ENCODE measurements at regions not wholly inside any gene's neighbourhood (a gene's known extent, or its start where the extent isn't known, plus 50 kb on each side); places are given as distances from the start of the nearest gene placed in this dataset.
"Not testable (repeated sequence)": the region's sequence is repeated elsewhere in the genome, so short reads cannot be mapped to it uniquely, and the experiment has no call there.

DNA sequence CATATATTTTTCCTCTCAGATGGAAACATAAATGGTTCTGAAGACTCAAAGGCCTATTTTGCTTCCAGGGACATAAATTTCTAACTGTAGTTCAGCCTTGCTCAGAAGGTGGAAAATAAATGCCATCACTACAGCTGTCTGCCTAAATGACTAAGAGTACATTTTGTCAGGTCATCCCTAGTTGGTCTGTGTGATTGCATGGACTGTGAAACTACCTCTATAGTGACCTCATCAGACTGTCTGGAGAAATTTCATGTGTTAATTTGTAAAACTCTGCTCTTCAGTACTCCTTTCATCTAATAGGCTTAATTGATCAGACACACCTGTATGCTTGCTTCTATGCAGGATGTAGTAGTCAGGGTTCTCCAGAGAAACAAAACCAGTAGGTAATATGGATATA is 886.9 kb downstream of the AMY1C start:
- no peak for DNase-seq
- intact Hi-C loops (cut with DNase I): no loop called here

DNA sequence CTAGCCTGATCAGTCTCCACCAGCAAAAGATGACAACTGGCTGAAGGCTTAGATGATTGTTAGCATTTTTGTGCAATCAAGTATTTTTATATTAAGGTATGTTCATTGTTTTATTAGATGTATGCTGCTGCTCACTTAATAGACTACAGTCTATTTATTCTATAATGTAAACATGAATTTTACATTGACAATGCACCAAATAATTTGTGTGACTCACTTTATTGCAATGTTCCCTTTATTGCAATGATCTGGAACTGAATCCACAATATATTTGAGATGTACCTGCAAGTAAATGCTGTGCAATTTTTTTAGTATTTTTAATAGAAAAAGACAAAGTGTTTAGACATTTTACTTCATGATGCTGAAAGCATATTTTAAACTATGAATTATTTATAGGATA is 896.5 kb downstream of the AMY1C start:
- intact Hi-C loops (cut with DNase I): loop anchor here (10.0 kb wide), 1 partner anchor 1149 kb away; no protein-coding TSS in a partner anchor
- no peak for DNase-seq

DNA sequence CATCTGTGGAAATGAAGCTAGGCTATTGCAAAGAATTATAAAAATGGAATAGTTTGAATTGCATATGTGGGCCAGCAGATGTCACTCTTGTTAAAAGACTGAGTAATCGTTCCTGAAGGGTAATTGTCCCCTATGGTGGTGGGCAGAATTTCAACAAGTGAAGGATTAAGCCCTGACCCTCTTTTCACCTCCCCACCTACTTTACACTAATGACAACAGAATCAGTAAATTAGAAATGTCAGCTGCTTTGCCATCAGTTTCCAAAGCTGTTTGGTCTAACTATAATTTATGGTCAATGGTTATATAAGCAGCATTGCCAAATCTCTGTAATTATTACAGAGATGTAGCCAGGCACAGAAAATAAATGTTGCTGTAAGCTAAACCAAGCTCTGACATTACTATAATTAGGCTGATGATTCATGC is 898.6 kb downstream of the AMY1C start:
- intact Hi-C loops (cut with DNase I): loop anchor here (10.0 kb wide), 1 partner anchor 1147 kb away; no protein-coding TSS in a partner anchor
- DNase-seq: no peak

- DNase-seq: peak in 2 of 10 donors; percentile 41 to 55
- intact Hi-C loops (cut with DNase I): not testable (repeated sequence)
Observed at GRCh38 chr1:104664374-104664773, 914.7 kb downstream of the AMY1C start.

- intact Hi-C loops (cut with DNase I): no loop called here
- DNase-seq: no peak
Observed at GRCh38 chr1:104665300-104665699, 915.6 kb downstream of the AMY1C start.

- intact Hi-C loops (cut with DNase I): no loop called here
- DNase-seq: no peak
Observed at GRCh38 chr1:104671684-104672353, 922.1 kb downstream of the AMY1C start.

GRCh38 chr1:104699433-104699832 is 949.7 kb downstream of the AMY1C start:
- intact Hi-C loops (cut with DNase I): no loop called here
- DNase-seq: no peak

- DNase-seq: no peak
- intact Hi-C loops (cut with DNase I): no loop called here
Observed at GRCh38 chr1:104702731-104703130, 953.0 kb downstream of the AMY1C start.

- intact Hi-C loops (cut with DNase I): no loop called here
- DNase-seq: no peak
Observed at GRCh38 chr1:104706631-104707147, 957.0 kb downstream of the AMY1C start.

DNA sequence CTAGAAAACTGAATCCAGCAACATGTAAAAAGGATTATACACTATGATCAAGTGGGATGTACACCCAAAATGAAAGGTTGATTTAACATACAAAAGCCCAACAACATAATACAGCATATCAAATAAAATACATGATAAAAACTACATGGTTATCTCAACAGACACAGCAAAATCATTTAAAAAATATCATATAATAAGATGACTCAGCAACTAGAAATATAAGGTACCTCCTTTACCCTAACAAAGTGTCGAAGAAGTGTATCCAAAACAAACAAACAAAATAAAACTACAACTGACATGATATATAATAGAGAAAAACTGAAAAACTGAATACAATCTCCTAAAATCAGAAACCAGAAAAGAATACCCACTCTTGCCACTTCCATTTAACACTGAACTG is 969.1 kb downstream of the AMY1C start:
- DNase-seq: no peak
- intact Hi-C loops (cut with DNase I): no loop called here

GRCh38 chr1:104720741-104721140 is 971.0 kb downstream of the AMY1C start:
- no peak for DNase-seq
- intact Hi-C loops (cut with DNase I): no loop called here

DNA sequence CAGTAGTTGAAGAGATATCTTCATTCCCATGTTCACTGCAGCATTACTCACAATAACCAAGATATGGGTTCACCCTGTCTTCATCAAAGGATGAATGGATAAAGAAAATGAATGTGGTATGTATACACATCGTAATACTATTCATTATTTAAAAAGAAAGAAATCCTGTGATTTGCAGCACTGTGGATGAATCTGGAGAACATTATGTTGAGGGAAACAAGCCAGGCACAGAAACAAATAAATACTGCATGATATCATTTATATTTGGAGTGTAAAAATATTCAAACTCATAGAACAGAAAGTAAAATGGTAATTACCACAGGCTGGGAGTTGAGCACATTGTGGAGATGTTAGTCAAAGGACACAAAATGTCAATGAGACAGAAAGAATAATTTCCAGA is 977.2 kb downstream of the AMY1C start:
- DNase-seq: no peak
- intact Hi-C loops (cut with DNase I): no loop called here

GRCh38 chr1:104733866-104734265 is 984.2 kb downstream of the AMY1C start:
- intact Hi-C loops (cut with DNase I): no loop called here
- DNase-seq: no peak

GRCh38 chr1:104745875-104746274 is 996.2 kb downstream of the AMY1C start:
- intact Hi-C loops (cut with DNase I): no loop called here
- DNase-seq: no peak

- intact Hi-C loops (cut with DNase I): no loop called here
- no peak for DNase-seq
Observed at GRCh38 chr1:104746994-104747393, 997.3 kb downstream of the AMY1C start.

- intact Hi-C loops (cut with DNase I): no loop called here
- DNase-seq: no peak
Observed at GRCh38 chr1:104760017-104760416, 1010.3 kb downstream of the AMY1C start.

DNA sequence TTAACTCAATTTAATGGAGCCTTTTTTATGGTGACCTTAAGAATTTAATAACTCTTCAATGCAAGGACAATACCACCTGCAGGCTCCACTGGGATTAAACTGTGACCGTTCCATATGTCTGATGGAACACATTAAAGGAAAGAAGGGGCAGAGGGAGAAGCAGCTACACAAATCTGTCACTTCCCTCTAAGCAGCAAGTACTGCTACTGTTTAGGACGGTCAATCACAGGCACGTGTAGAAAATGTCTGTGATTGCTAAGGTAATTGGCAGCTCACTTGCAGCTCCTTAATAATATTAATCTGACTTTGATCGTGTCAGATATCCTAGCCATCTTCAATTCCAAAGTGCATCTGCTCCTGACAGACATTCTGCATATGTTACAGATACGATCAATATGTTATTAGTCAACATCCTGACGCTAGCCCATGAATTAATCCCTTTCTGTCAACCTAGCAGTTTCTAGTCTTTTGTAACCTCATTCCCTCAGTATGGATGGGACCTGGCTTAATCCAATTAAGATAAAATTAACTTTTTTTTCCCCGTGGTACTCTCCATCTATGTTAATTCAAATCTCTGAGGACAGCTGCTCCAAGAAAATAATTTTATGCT is 1012.4 kb downstream of the AMY1C start:
- intact Hi-C loops (cut with DNase I): no loop called here
- no peak for DNase-seq

DNA sequence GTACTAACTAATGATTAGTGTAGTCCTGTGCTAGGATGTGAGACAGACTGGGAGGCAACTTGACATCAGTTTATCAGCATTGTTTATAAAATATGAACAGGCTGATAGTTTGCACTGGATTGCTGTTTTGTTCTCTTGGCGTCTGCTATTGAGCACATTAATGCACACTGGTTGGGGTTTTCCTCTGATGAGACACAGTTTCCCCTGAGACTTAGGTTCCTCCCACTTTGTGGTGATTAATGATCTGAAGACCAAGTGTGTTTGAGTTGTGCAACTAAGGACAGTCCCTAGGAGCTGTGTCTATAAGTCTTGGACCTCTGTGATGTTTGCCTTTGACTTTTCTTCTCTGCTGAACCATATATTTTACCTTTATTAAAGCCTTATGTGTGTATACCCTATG is 1015.4 kb downstream of the AMY1C start:
- DNase-seq: no peak
- intact Hi-C loops (cut with DNase I): no loop called here

DNA sequence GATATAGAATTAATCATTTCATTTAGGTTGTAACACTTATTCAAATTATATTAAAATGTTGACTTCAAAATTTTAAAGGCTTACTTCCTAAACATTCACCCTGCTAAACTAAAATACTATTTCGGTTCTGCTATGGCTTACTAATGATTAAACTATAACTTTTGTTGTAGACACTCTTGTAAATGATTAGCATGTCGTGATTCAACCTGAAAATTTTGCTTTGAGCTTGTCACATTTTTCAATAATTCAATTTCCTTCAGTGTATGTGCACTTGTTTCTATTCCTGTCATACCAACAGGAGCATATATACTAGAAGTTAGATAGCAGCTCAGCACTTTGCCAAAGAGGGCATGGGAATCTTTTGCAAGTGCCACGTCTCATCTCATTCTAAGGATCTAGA is 1018.8 kb downstream of the AMY1C start:
- intact Hi-C loops (cut with DNase I): no loop called here
- no peak for DNase-seq

DNA sequence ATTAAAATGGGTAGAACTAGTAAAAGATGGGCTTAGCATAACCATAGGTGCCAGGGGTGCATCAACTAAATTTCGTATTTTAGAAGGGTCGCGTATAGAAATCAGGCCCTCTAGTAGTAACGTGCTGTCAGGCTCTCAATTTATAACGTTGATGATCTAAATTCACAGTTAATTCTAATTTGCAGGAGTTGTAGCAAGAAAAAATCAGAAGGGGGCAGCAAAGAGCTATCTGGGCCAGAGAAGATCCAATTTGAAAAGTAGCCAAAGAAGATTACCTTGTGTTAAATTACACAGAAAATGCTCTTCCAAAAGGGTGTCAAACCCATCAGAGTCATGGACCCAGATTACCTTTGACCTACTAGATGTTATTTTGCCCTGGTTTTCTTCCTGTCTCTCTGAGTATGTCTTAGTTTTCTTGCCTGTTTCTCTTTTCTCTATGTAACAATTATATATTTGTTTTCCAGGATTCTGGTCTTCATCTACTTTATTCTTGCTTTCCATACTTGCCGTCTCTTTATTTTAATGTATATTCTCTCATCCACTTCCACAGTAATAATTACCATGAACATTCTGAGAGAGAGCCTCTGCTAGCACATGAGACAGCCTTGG is 1030.9 kb downstream of the AMY1C start:
- intact Hi-C loops (cut with DNase I): loop anchor here (2.0 kb wide), 1 partner anchor 1012 kb away; no protein-coding TSS in a partner anchor
- no peak for DNase-seq

GRCh38 chr1:104785575-104786187 is 1036.0 kb downstream of the AMY1C start:
- intact Hi-C loops (cut with DNase I): no loop called here

More at GRCh38 chr1:104785575-104786187, 1036.0 kb downstream of the AMY1C start:
- DNase-seq: no peak

Measured in posterior cingulate gyrus (tissue), 11 donors.